ENCODE measurements at regions not wholly inside any gene's neighbourhood (a gene's known extent, or its start where the extent isn't known, plus 50 kb on each side); places are given as distances from the start of the nearest gene placed in this dataset.

DNA sequence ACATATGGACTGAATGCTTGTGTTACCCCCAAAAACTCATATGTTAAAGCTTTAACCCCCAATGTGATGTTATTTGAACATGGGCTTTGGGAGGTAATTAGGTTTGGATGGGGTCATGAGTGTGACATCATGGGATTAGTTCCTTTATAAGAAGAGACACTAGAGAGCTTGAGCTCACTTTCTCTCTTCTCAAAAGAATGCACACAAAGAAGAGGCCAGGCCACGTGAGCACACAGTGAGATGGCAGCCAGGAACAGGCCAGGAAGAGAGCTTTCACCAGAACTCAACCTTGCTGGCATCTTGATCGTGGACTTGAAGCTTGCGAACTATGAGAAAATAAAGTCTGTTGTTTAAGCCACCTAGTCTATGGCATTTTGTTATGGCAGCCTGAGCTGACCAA lies 360.6 kb downstream of the NR2F1-AS1 start:
- TF ChIP-seq, protein P1, sequence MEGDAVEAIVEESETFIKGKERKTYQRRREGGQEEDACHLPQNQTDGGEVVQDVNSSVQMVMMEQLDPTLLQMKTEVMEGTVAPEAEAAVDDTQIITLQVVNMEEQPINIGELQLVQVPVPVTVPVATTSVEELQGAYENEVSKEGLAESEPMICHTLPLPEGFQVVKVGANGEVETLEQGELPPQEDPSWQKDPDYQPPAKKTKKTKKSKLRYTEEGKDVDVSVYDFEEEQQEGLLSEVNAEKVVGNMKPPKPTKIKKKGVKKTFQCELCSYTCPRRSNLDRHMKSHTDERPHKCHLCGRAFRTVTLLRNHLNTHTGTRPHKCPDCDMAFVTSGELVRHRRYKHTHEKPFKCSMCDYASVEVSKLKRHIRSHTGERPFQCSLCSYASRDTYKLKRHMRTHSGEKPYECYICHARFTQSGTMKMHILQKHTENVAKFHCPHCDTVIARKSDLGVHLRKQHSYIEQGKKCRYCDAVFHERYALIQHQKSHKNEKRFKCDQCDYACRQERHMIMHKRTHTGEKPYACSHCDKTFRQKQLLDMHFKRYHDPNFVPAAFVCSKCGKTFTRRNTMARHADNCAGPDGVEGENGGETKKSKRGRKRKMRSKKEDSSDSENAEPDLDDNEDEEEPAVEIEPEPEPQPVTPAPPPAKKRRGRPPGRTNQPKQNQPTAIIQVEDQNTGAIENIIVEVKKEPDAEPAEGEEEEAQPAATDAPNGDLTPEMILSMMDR (IDR thresholded peaks at IDR 0.05) = no peak
- no peak for TF ChIP-seq POLR2A (IDR thresholded peaks at IDR 0.05)
